Liver (tissue), 8 donors: ENCODE measurements at regions not wholly inside any gene's neighbourhood (a gene's known extent, or its start where the extent isn't known, plus 50 kb on each side); places are given as distances from the start of the nearest gene placed in this dataset.

Experiments used
- DNase-seq: peaks from one replicate; pipeline ENCODE4 v3.0.0-alpha.2; 2017; ENCODE audit warnings: low spot score
- H3K27ac ChIP-seq, 2 donors: one replicate each; pipeline ENCODE4 v1.7.0; 2013; ENCODE audit warnings: inconsistent platforms in 2 of 2, low read length in 2 of 2, control low read depth in 1 of 2, low read depth in 1 of 2, mild to moderate bottlenecking in 1 of 2
- H3K27me3 ChIP-seq, 4 donors: one replicate each; pipeline versions ENCODE4 v1.6.1 to v1.7.0; 2013; ENCODE audit warnings: low read length in 3 of 4, inconsistent platforms in 1 of 4, mild to moderate bottlenecking in 1 of 4, moderate library complexity in 1 of 4; ENCODE audit not compliant: control insufficient read depth in 4 of 4, insufficient read depth in 4 of 4
- H3K36me3 ChIP-seq, 4 donors: one replicate each; pipeline versions ENCODE4 v1.6.1 to v1.7.0; 2013; ENCODE audit warnings: low read length in 3 of 4, mild to moderate bottlenecking in 3 of 4, low read depth in 1 of 4, moderate library complexity in 1 of 4; ENCODE audit not compliant: control insufficient read depth in 4 of 4, insufficient read depth in 3 of 4
- H3K4me1 ChIP-seq, 4 donors: one replicate each; pipeline versions ENCODE4 v1.6.1 to v1.7.0; 2013; ENCODE audit warnings: low read length in 3 of 4, mild to moderate bottlenecking in 3 of 4, moderate library complexity in 1 of 4; ENCODE audit not compliant: control insufficient read depth in 4 of 4, insufficient read depth in 4 of 4
- H3K4me3 ChIP-seq, 3 donors: one replicate each; pipeline versions ENCODE4 v1.6.1 to v1.7.0; 2013; ENCODE audit warnings: low read length in 3 of 3, control low read depth in 1 of 3, low read depth in 1 of 3, mild to moderate bottlenecking in 1 of 3
- H3K9ac ChIP-seq, 2 donors: one replicate each; pipeline ENCODE4 v1.7.0; 2013; ENCODE audit warnings: low read length in 2 of 2, mild to moderate bottlenecking in 2 of 2, moderate library complexity in 2 of 2, control low read depth in 1 of 2, low read depth in 1 of 2
- H3K9me3 ChIP-seq, 4 donors: one replicate each; pipeline versions ENCODE4 v1.6.1 to v1.7.0; 2013; ENCODE audit warnings: low read length in 3 of 4; ENCODE audit not compliant: control insufficient read depth in 4 of 4
- ATF3 ChIP-seq: IDR thresholded peaks from 2 replicates; pipeline ENCODE4 v1.6.1; 2016; ENCODE audit warnings: antibody characterized with exemption
- EGR1 ChIP-seq, 2 donors: IDR thresholded peaks; 2 replicates each; pipeline ENCODE4 v1.6.1; 2016 to 2018; ENCODE audit warnings: antibody characterized with exemption in 2 of 2, low read depth in 2 of 2
- FOXA1 ChIP-seq: IDR thresholded peaks from 2 replicates; pipeline ENCODE4 v1.6.1; 2016; ENCODE audit warnings: antibody characterized with exemption
- FOXA2 ChIP-seq: IDR thresholded peaks from 2 replicates; pipeline ENCODE4 v1.6.1; 2016; ENCODE audit warnings: antibody characterized with exemption
- GABPA ChIP-seq, 2 donors: IDR thresholded peaks in 1 of 2; conservative IDR thresholded peaks in 1 of 2; 2 replicates each; pipeline ENCODE4 v1.6.1; 2016; ENCODE audit warnings: antibody characterized with exemption in 2 of 2, mild to moderate bottlenecking in 1 of 2, moderate library complexity in 1 of 2
- HNF4A ChIP-seq, 2 donors: conservative IDR thresholded peaks; 2 replicates each; pipeline ENCODE4 v1.6.1; 2016; ENCODE audit warnings: antibody characterized with exemption in 2 of 2, mild to moderate bottlenecking in 2 of 2
- HNF4G ChIP-seq: IDR thresholded peaks from 2 replicates; pipeline ENCODE4 v1.6.1; 2016; ENCODE audit warnings: antibody characterized with exemption
- JUND ChIP-seq, 2 donors: IDR thresholded peaks; 2 replicates each; pipeline ENCODE4 v1.6.1; 2016; ENCODE audit warnings: antibody characterized with exemption in 2 of 2
- MAX ChIP-seq: IDR thresholded peaks from 2 replicates; pipeline ENCODE4 v1.6.1; 2016; ENCODE audit warnings: antibody characterized with exemption
- NR2F2 ChIP-seq: IDR thresholded peaks from 2 replicates; pipeline ENCODE4 v1.6.1; 2016; ENCODE audit warnings: antibody characterized with exemption
- RAD21 ChIP-seq, 2 donors: IDR thresholded peaks; 2 replicates each; pipeline ENCODE4 v1.6.1; 2016; ENCODE audit warnings: antibody characterized with exemption in 2 of 2, mild to moderate bottlenecking in 2 of 2
- RXRA ChIP-seq, 2 donors: IDR thresholded peaks; 2 replicates each; pipeline ENCODE4 v1.6.1; 2017 to 2018; ENCODE audit warnings: antibody characterized with exemption in 2 of 2, mild to moderate bottlenecking in 1 of 2
- SP1 ChIP-seq: IDR thresholded peaks from 2 replicates; pipeline ENCODE4 v1.6.1; 2018; ENCODE audit warnings: antibody characterized with exemption, mild to moderate bottlenecking
- TAF1 ChIP-seq: conservative IDR thresholded peaks from 2 replicates; pipeline ENCODE4 v1.6.1; 2016; ENCODE audit warnings: antibody characterized with exemption, mild to moderate bottlenecking
- YY1 ChIP-seq: IDR thresholded peaks from 2 replicates; pipeline ENCODE4 v1.6.1; 2016; ENCODE audit warnings: antibody characterized with exemption, mild to moderate bottlenecking
- ZBTB33 ChIP-seq: IDR thresholded peaks from 2 replicates; pipeline ENCODE4 v1.6.1; 2016; ENCODE audit warnings: antibody characterized with exemption
- WGBS: extraction: QIAGEN DNeasy Blood & Tissue Kit; methylation state at CpG from one replicate; pipeline ENCODE4 v1.1.7; 2013; 5-methylcytosine and 5-hydroxymethylcytosine counted together
- TF ChIP-seq, protein P1 (sequence below): IDR thresholded peaks from 2 replicates; pipeline ENCODE4 v1.6.1; 2016; ENCODE audit warnings: antibody characterized with exemption, mild to moderate bottlenecking
- TF ChIP-seq, protein P2 (sequence below): fragments of 150-350 bp; IDR thresholded peaks from 2 replicates; pipeline ENCODE4 v1.5.1; 2017; ENCODE audit warnings: improper control_type of control experiment, low read depth, low read length; ENCODE audit not compliant: missing input control
- donor health status: healthy.
- donor health status: healthy.
- donor health status: healthy.
- donor health status: healthy.
- donor health status: healthy.

GRCh38 chr5:12837592-12837991 lies 933.3 kb upstream of the CTNND2 start:
- Histone ChIP-seq H3K9ac (no peak overlapping the region), H3K9me3 (no peaks in the 10 kb centered on the region), H3K36me3 (no peaks in the 10 kb centered on the region), H3K27me3 (no peaks in the 10 kb centered on the region), H3K4me3 (no peak overlapping the region), H3K4me1 (no peaks in the 10 kb centered on the region), H3K27ac (no peak overlapping the region)
- no peak for DNase-seq
- 72% methylated on average over 5 of the region's 5 CpGs for WGBS
- TF ChIP-seq, protein P1, sequence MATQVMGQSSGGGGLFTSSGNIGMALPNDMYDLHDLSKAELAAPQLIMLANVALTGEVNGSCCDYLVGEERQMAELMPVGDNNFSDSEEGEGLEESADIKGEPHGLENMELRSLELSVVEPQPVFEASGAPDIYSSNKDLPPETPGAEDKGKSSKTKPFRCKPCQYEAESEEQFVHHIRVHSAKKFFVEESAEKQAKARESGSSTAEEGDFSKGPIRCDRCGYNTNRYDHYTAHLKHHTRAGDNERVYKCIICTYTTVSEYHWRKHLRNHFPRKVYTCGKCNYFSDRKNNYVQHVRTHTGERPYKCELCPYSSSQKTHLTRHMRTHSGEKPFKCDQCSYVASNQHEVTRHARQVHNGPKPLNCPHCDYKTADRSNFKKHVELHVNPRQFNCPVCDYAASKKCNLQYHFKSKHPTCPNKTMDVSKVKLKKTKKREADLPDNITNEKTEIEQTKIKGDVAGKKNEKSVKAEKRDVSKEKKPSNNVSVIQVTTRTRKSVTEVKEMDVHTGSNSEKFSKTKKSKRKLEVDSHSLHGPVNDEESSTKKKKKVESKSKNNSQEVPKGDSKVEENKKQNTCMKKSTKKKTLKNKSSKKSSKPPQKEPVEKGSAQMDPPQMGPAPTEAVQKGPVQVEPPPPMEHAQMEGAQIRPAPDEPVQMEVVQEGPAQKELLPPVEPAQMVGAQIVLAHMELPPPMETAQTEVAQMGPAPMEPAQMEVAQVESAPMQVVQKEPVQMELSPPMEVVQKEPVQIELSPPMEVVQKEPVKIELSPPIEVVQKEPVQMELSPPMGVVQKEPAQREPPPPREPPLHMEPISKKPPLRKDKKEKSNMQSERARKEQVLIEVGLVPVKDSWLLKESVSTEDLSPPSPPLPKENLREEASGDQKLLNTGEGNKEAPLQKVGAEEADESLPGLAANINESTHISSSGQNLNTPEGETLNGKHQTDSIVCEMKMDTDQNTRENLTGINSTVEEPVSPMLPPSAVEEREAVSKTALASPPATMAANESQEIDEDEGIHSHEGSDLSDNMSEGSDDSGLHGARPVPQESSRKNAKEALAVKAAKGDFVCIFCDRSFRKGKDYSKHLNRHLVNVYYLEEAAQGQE = no peak
- TF ChIP-seq EGR1 (IDR thresholded peaks at IDR 0.05; ENCODE audit: low read depth in 2 of 2) (no peak), RAD21 (IDR thresholded peaks at IDR 0.05) (no peak), ATF3 (no peak), FOXA1 (no peak), TAF1 (no peak), HNF4A (conservative IDR thresholded peaks at IDR 0.05) (no peak), MAX (no peak), HNF4G (no peak), ZBTB33 (no peak), FOXA2 (no peak), JUND (IDR thresholded peaks at IDR 0.05) (no peak), SP1 (no peak), YY1 (no peak), GABPA (IDR thresholded peaks at IDR 0.05 in 1 of 2, conservative IDR thresholded peaks at IDR 0.05 in 1 of 2) (no peak), NR2F2 (no peak), RXRA (IDR thresholded peaks at IDR 0.05) (no peak)
- TF ChIP-seq, protein P2, sequence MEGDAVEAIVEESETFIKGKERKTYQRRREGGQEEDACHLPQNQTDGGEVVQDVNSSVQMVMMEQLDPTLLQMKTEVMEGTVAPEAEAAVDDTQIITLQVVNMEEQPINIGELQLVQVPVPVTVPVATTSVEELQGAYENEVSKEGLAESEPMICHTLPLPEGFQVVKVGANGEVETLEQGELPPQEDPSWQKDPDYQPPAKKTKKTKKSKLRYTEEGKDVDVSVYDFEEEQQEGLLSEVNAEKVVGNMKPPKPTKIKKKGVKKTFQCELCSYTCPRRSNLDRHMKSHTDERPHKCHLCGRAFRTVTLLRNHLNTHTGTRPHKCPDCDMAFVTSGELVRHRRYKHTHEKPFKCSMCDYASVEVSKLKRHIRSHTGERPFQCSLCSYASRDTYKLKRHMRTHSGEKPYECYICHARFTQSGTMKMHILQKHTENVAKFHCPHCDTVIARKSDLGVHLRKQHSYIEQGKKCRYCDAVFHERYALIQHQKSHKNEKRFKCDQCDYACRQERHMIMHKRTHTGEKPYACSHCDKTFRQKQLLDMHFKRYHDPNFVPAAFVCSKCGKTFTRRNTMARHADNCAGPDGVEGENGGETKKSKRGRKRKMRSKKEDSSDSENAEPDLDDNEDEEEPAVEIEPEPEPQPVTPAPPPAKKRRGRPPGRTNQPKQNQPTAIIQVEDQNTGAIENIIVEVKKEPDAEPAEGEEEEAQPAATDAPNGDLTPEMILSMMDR = no peak

DNA sequence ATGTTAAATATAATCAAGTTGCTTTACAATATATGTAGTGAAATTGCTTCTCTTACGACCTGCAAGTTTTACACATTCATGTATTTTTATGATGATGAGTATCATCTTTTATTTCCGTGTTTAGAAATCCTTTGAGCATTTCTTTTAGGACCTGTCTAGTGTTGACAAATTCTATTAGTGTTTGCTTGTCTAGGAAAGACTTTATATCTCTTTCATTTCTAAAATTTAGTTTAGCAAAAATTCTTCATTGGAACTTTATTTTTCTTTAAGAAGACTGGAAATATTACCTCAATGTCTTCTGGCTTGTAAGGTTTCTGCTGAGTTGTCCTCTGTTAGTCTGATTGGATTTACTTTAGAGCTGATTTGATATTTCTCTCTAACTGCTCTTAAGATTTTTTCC lies 920.9 kb upstream of the CTNND2 start:
- Histone ChIP-seq H3K4me3 (no peak overlapping the region), H3K4me1 (no peaks in the 10 kb centered on the region), H3K9me3 (peaks cover 0 to 15% (median 6%) of the 10 kb centered on the region in 4 donors), H3K27me3 (no peaks in the 10 kb centered on the region), H3K27ac (no peak overlapping the region), H3K36me3 (no peaks in the 10 kb centered on the region), H3K9ac (no peak overlapping the region)
- 59% methylated on average over 2 of the region's 2 CpGs for WGBS
- TF ChIP-seq JUND (IDR thresholded peaks at IDR 0.05) (no peak), EGR1 (IDR thresholded peaks at IDR 0.05; ENCODE audit: low read depth in 2 of 2) (no peak), NR2F2 (no peak), ZBTB33 (no peak), FOXA1 (no peak), MAX (no peak), HNF4G (no peak), GABPA (IDR thresholded peaks at IDR 0.05 in 1 of 2, conservative IDR thresholded peaks at IDR 0.05 in 1 of 2) (no peak), YY1 (no peak), RXRA (IDR thresholded peaks at IDR 0.05) (no peak)
- TF ChIP-seq, protein P2 = no peak
- no peak for DNase-seq
